Right lobe of liver (tissue), 6 donors: ENCODE measurements at regions not wholly inside any gene's neighbourhood (a gene's known extent, or its start where the extent isn't known, plus 50 kb on each side); places are given as distances from the start of the nearest gene placed in this dataset.

Experiments used
- ATAC-seq, 4 donors: fragments of 200-7000 bp; cut with Tn5 transposase; one replicate each; pipeline ENCODE4 v1.9.1; 2020; ENCODE audit warnings: mild to moderate bottlenecking in 4 of 4, moderate library complexity in 4 of 4
- DNase-seq, 3 donors: peaks; one replicate each; pipeline ENCODE4 v3.0.0-alpha.2; 2020
- H3K27ac ChIP-seq, 3 donors: fragments of 200-600 bp; one replicate each; pipeline ENCODE4 v1.8.0; 2022
- H3K27me3 ChIP-seq, 2 donors: fragments of 200-600 bp; one replicate each; pipeline ENCODE4 v1.8.0; 2022
- H3K36me3 ChIP-seq, 4 donors: fragments of 200-600 bp; sonication (generic) in 1 of 4; one replicate each; pipeline versions ENCODE4 v1.5.1 to v1.8.0; 2017 to 2022; ENCODE audit warnings: control low read depth in 1 of 4
- H3K4me1 ChIP-seq, 4 donors: fragments of 200-600 bp; sonication (generic) in 1 of 4; one replicate each; pipeline versions ENCODE4 v1.5.1 to v1.8.0; 2017 to 2022; ENCODE audit warnings: control low read depth in 1 of 4
- H3K4me3 ChIP-seq, 3 donors: fragments of 200-600 bp; one replicate each; pipeline ENCODE4 v1.8.0; 2022
- H3K9me3 ChIP-seq, 4 donors: fragments of 200-600 bp; sonication (generic) in 1 of 4; one replicate each; pipeline versions ENCODE4 v1.5.1 to v1.8.0; 2017 to 2022; ENCODE audit warnings: control low read depth in 1 of 4
- POLR2A ChIP-seq: fragments of 450-650 bp; IDR thresholded peaks from one replicate; pipeline ENCODE4 v1.6.1; 2017; ENCODE audit warnings: antibody characterized with exemption, mild to moderate bottlenecking
- WGBS: methylation state at CpG from one replicate; pipeline ENCODE4 v1.1.6; 2018; ENCODE audit warnings: low coverage, low lambda C conversion rate; ENCODE audit not compliant: insufficient coverage; ENCODE audit errors: missing lambda C conversion rate; 5-methylcytosine and 5-hydroxymethylcytosine counted together
- intact Hi-C, 2 donors: fragments of 100-400 bp; cut with DNase I; formaldehyde crosslinking; loops; one replicate each; pipeline versions ENCODE4 v1.11.2 to v1.14.1; 2022
- TF ChIP-seq, protein P1 (sequence below), 4 donors: fragments of 200-600 bp in 3 of 4; fragments of 450-650 bp in 1 of 4; IDR thresholded peaks; one replicate each; pipeline versions ENCODE4 v1.5.1 to v1.8.0; 2016 to 2022; ENCODE audit warnings: antibody characterized with exemption in 4 of 4, mild to moderate bottlenecking in 2 of 4
- donor health status: DM: no; HTN: yes; CAD: no.
- donor health status: DM: no; HTN: no; CAD: no.
- donor health status: DM: no; HTN: no; CAD: no.
- donor health status: DM: no; HTN: yes; CAD: no.
- donor health status: DM: no; HTN: yes; CAD: no.

DNA sequence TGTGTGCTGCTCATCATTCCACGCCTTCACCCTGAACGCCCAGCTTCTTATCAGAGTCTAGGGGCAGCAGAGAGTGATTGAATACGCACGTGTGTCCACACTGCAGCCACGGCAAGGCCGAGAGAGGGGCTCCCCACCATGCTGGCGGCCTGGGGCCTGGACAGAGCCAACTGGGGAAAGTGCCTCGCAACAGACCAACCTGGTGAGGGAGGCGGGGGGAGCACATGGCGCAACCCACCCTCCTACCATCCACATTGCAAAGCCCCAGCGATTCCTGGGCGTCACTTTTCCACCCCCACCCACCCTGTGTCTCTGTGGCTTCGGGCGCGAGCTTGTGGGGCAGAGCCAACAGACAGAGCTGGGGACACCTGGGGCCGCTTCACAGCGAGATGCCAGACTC is 66.4 kb upstream of the DUSP22 start:
- H3K36me3 ChIP-seq = no peaks in the 10 kb centered on the region
- H3K27me3 ChIP-seq = no peaks in the 10 kb centered on the region
- H3K4me3 ChIP-seq = no peak overlapping the region
- H3K4me1 ChIP-seq = no peaks in the 10 kb centered on the region
- intact Hi-C loops = no loop called here
- 100% methylated on average over 2 of the region's 17 CpGs for WGBS
- no peak overlapping the region for H3K27ac ChIP-seq
- DNase-seq (no peak), ATAC-seq (no peak)
- TF ChIP-seq, protein P1, sequence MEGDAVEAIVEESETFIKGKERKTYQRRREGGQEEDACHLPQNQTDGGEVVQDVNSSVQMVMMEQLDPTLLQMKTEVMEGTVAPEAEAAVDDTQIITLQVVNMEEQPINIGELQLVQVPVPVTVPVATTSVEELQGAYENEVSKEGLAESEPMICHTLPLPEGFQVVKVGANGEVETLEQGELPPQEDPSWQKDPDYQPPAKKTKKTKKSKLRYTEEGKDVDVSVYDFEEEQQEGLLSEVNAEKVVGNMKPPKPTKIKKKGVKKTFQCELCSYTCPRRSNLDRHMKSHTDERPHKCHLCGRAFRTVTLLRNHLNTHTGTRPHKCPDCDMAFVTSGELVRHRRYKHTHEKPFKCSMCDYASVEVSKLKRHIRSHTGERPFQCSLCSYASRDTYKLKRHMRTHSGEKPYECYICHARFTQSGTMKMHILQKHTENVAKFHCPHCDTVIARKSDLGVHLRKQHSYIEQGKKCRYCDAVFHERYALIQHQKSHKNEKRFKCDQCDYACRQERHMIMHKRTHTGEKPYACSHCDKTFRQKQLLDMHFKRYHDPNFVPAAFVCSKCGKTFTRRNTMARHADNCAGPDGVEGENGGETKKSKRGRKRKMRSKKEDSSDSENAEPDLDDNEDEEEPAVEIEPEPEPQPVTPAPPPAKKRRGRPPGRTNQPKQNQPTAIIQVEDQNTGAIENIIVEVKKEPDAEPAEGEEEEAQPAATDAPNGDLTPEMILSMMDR (IDR thresholded peaks at IDR 0.05) = no peak
- TF ChIP-seq POLR2A = no peak
- H3K9me3 ChIP-seq = no peaks in the 10 kb centered on the region

DNA sequence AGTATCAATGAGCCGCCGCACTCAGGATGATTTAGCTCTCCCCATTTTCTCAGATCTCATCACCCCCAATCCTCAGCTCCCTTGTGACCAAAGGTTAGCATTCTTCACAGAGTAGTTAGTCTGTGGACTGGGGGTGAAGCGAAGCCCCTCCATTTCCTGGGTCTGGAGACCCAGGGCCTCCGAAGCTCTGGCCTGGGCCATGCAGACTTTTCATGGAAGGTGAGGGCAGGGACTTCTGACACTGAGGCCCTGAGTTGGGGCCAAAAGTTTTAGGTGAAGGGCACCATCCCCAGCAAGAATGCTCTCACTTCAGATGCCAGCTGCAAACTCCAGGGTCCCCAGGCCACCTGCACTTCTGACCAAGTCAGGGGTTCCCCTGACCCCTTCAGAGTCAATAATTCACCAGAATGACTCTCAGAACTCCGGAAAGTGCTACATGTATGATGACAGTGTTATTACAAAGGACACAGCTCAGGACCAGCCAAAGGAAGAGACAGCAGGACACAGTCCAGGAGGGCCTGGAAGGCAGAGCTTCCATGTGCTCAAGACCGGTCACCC is 65.7 kb upstream of the DUSP22 start:
- ATAC-seq (no peak), DNase-seq (no peak)
- no peak for TF ChIP-seq POLR2A
- TF ChIP-seq, protein P1 (IDR thresholded peaks at IDR 0.05) = no peak
- intact Hi-C loops = no loop called here
- H3K36me3 ChIP-seq = no peaks in the 10 kb centered on the region
- H3K4me3 ChIP-seq = no peak overlapping the region
- H3K27ac ChIP-seq = no peak overlapping the region
- no peaks in the 10 kb centered on the region for H3K4me1 ChIP-seq
- no peaks in the 10 kb centered on the region for H3K9me3 ChIP-seq
- 100% methylated on average over 2 of the region's 6 CpGs for WGBS
- no peaks in the 10 kb centered on the region for H3K27me3 ChIP-seq

DNA sequence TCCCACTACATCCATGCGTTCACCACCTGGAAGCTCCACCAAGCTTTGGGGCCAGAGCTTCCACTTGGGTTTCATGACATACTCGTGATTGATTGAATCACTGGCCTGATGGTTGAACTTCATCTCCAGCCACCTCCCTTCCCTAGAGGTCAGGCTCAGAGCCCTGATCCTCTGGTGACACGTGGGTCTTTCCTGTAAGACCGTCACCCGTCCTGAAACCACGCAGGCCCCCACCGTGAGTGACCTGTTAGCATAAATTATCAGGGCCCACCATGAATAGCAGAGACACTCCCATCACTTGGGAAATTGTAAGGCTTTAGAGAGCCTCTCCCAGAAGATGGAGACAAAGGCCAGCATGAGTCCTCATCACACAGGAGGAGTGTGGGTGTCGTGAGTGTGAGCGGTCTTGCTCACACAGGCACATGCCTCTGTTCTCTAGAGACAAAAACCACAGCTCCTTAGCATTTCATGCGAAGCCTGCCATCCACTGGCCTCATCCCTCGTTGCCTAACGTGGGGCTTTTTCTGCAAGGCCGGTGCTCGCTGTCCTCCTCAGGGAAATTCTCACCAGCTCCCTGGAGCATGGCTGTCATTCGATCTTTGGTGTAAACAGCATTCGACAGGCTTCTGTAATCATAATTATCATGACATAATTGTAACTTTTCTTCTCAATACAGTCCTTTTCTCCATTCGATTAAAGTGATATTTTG is 65.1 kb upstream of the DUSP22 start:
- ATAC-seq (no peak), DNase-seq (no peak)
- TF ChIP-seq, protein P1 (IDR thresholded peaks at IDR 0.05) = no peak
- no peak for TF ChIP-seq POLR2A
- intact Hi-C loops = no loop called here
- Histone ChIP-seq H3K4me1 (no peaks in the 10 kb centered on the region), H3K27me3 (no peaks in the 10 kb centered on the region), H3K36me3 (no peaks in the 10 kb centered on the region), H3K9me3 (no peaks in the 10 kb centered on the region), H3K4me3 (no peak overlapping the region), H3K27ac (no peak overlapping the region)
- WGBS = 68% methylated on average over 4 of the region's 17 CpGs

DNA sequence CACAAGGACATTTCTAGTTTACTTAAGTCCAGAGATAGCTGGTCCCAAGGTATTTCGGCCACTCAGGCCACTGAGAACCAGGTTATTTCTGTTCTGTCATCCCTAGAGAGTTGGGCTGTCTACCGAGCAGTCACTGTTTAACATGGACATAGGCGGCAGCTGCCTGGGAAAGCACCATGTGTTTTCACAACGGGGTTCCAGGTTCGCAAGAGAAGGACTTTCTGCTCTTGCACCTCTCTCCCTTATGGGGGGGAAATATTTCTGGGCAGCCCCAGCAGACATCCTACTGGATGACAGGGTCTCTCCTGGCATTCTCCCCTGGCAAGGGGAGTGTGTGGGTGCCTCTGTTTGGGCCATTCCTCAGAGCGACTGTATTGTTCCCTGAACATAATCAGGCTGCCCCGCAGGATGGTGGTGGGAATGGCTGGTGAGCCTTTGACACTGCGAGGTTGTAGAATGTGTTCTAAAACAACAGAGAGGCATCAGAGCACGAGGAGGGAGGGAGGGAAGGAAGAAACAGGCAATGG is 64.4 kb upstream of the DUSP22 start:
- H3K27ac ChIP-seq = no peak overlapping the region
- 67% methylated on average over 7 of the region's 9 CpGs for WGBS
- TF ChIP-seq POLR2A = no peak
- TF ChIP-seq, protein P1 (IDR thresholded peaks at IDR 0.05) = no peak
- no peak overlapping the region for H3K4me3 ChIP-seq
- DNase-seq (no peak), ATAC-seq (no peak)
- no peaks in the 10 kb centered on the region for H3K27me3 ChIP-seq
- no peaks in the 10 kb centered on the region for H3K9me3 ChIP-seq
- H3K36me3 ChIP-seq = no peaks in the 10 kb centered on the region
- no peaks in the 10 kb centered on the region for H3K4me1 ChIP-seq
- intact Hi-C loops = no loop called here
